ENCODE measurements at regions not wholly inside any gene's neighbourhood (a gene's known extent, or its start where the extent isn't known, plus 50 kb on each side); places are given as distances from the start of the nearest gene placed in this dataset.

DNA sequence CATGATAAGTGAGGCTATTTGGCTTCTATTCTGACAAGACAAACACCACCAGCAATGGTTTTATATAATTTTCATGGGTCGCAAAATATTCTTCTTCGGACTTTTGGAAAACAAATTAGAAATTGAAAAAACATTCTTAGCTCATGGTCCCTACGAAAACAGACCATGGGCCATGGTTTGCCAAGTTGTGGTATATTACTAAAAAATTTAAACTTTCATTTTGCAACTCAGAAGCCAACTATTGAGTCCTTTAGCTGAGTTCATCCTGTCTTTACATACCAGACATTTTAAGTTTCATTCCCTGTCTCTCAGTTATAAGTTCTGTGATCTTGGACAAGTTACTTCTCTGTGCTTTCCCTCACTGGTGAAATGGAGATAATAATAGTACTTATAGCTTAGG lies 198.1 kb downstream of the CSNK1G3 start:
- DNase-seq, result no peak
- ChIA-PET CTCF (no interaction called here), POLR2A (no interaction called here)
- Histone ChIP-seq H3K79me2 (ENCODE audit: control insufficient read depth, insufficient read depth, low read length) (no peaks in the 10 kb centered on the region), H3K4me2 (replicated peaks; ENCODE audit: low read depth, low read length, poor library complexity, severe bottlenecking) (no peak overlapping the region), H3K9me3 (ENCODE audit: control extremely low read depth in 1 of 3, control insufficient read depth in 2 of 3, insufficient read depth in 1 of 3, low read length in 2 of 3) (peaks cover 3 to 6% (median 5%) of the 10 kb centered on the region in 3 donors), H2AFZ (ENCODE audit: insufficient read depth, low read depth, low read length, poor library complexity, severe bottlenecking) (no peak overlapping the region), H3K27me3 (replicated peaks in 1 of 4; ENCODE audit: control extremely low read depth in 1 of 4, control insufficient read depth in 3 of 4, insufficient read depth in 4 of 4, low read length in 3 of 4) (no peaks in the 10 kb centered on the region), H3K36me3 (replicated peaks in 1 of 2; ENCODE audit: control extremely low read depth in 1 of 2, control insufficient read depth in 1 of 2, extremely low read depth in 1 of 2, insufficient read depth in 2 of 2, low read length in 1 of 2) (no peaks in the 10 kb centered on the region), H3K4me1 (ENCODE audit: control insufficient read depth in 2 of 2, insufficient read depth in 2 of 2, low read length in 2 of 2) (no peaks in the 10 kb centered on the region), H3K4me3 (ENCODE audit: control extremely low read depth in 1 of 5, extremely low read depth in 1 of 5, insufficient read depth in 1 of 5, low read depth in 2 of 5, low read length in 4 of 5) (no peak overlapping the region), H3K9ac (ENCODE audit: low read length) (no peak overlapping the region), H3K27ac (ENCODE audit: low read length in 2 of 2) (no peak overlapping the region), H4K20me1 (ENCODE audit: control insufficient read depth, insufficient read depth, low read length, poor library complexity, severe bottlenecking) (no peaks in the 10 kb centered on the region)
- intact Hi-C loops (cut with micrococcal nuclease), result no loop called here
- Mint-ChIP-seq H3K4me3 (no peak overlapping the region), H3K4me1 (no peaks in the 10 kb centered on the region), H3K27ac (no peak overlapping the region), H3K9me3 (ENCODE audit: insufficient read depth) (peaks cover 21% of the 10 kb centered on the region), H3K27me3 (no peaks in the 10 kb centered on the region)
- no peak for TF ChIP-seq EZH2 (IDR thresholded peaks at IDR 0.05; ENCODE audit: borderline replicate concordance, insufficient read depth, low read depth, low read length, poor library complexity, severe bottlenecking)
- TF ChIP-seq, protein P1, sequence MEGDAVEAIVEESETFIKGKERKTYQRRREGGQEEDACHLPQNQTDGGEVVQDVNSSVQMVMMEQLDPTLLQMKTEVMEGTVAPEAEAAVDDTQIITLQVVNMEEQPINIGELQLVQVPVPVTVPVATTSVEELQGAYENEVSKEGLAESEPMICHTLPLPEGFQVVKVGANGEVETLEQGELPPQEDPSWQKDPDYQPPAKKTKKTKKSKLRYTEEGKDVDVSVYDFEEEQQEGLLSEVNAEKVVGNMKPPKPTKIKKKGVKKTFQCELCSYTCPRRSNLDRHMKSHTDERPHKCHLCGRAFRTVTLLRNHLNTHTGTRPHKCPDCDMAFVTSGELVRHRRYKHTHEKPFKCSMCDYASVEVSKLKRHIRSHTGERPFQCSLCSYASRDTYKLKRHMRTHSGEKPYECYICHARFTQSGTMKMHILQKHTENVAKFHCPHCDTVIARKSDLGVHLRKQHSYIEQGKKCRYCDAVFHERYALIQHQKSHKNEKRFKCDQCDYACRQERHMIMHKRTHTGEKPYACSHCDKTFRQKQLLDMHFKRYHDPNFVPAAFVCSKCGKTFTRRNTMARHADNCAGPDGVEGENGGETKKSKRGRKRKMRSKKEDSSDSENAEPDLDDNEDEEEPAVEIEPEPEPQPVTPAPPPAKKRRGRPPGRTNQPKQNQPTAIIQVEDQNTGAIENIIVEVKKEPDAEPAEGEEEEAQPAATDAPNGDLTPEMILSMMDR (IDR thresholded peaks at IDR 0.05), result no peak
- no peak for ATAC-seq (ENCODE audit: low read depth)
- WGBS (ENCODE audit: insufficient coverage), result no CpG with 5 or more reads among the region's 3 CpGs

DNA sequence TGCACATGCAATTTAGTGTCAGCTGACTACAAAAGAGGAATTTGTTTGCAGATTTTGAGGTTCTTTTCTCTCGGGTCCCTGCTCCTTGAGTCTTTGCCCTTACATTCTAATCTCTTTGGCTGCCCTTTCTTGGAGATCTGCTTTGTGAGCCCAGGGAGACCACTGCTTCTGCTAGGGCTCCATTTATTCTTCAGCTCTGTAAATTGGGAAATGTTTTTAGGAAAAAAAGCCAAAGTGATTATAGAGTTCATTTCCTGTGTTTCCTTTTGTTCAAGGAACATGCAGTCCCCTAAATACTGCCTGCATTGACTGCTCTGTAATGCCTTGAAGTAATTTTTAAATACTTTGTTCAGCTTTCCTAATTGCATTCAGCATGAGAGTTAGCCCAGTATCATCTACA lies 197.4 kb downstream of the CSNK1G3 start:
- Histone ChIP-seq H2AFZ (ENCODE audit: insufficient read depth, low read depth, low read length, poor library complexity, severe bottlenecking) (no peak overlapping the region), H3K9me3 (ENCODE audit: control extremely low read depth in 1 of 3, control insufficient read depth in 2 of 3, insufficient read depth in 1 of 3, low read length in 2 of 3) (peaks cover 3 to 6% (median 5%) of the 10 kb centered on the region in 3 donors), H3K9ac (ENCODE audit: low read length) (no peak overlapping the region), H3K27ac (ENCODE audit: low read length in 2 of 2) (no peak overlapping the region), H3K36me3 (replicated peaks in 1 of 2; ENCODE audit: control extremely low read depth in 1 of 2, control insufficient read depth in 1 of 2, extremely low read depth in 1 of 2, insufficient read depth in 2 of 2, low read length in 1 of 2) (no peaks in the 10 kb centered on the region), H3K4me1 (ENCODE audit: control insufficient read depth in 2 of 2, insufficient read depth in 2 of 2, low read length in 2 of 2) (no peaks in the 10 kb centered on the region), H3K27me3 (replicated peaks in 1 of 4; ENCODE audit: control extremely low read depth in 1 of 4, control insufficient read depth in 3 of 4, insufficient read depth in 4 of 4, low read length in 3 of 4) (no peaks in the 10 kb centered on the region), H4K20me1 (ENCODE audit: control insufficient read depth, insufficient read depth, low read length, poor library complexity, severe bottlenecking) (no peaks in the 10 kb centered on the region), H3K4me2 (replicated peaks; ENCODE audit: low read depth, low read length, poor library complexity, severe bottlenecking) (no peak overlapping the region), H3K79me2 (ENCODE audit: control insufficient read depth, insufficient read depth, low read length) (no peaks in the 10 kb centered on the region), H3K4me3 (ENCODE audit: control extremely low read depth in 1 of 5, extremely low read depth in 1 of 5, insufficient read depth in 1 of 5, low read depth in 2 of 5, low read length in 4 of 5) (no peak overlapping the region)
- intact Hi-C loops (cut with micrococcal nuclease), result no loop called here
- no peak overlapping the region for H3K4me3 Mint-ChIP-seq
- ChIA-PET CTCF (no interaction called here), POLR2A (no interaction called here)
- no peak for ATAC-seq (ENCODE audit: low read depth)
- no peak for TF ChIP-seq EZH2 (IDR thresholded peaks at IDR 0.05; ENCODE audit: borderline replicate concordance, insufficient read depth, low read depth, low read length, poor library complexity, severe bottlenecking)
- TF ChIP-seq, protein P1 (IDR thresholded peaks at IDR 0.05), result no peak
- H3K9me3 Mint-ChIP-seq (ENCODE audit: insufficient read depth), result peaks cover 20% of the 10 kb centered on the region
- no peak for DNase-seq
- 83% methylated on average over 1 of the region's 1 CpG for WGBS (ENCODE audit: insufficient coverage)
- H3K4me1 Mint-ChIP-seq, result no peaks in the 10 kb centered on the region
- H3K27me3 Mint-ChIP-seq, result no peaks in the 10 kb centered on the region
- H3K27ac Mint-ChIP-seq, result no peak overlapping the region
